PFSK-1 (cell line): ENCODE measurements at regions not wholly inside any gene's neighbourhood (a gene's known extent, or its start where the extent isn't known, plus 50 kb on each side); places are given as distances from the start of the nearest gene placed in this dataset.

Experiments used
- FOXP2 ChIP-seq: optimal IDR thresholded peaks from 2 replicates; pipeline ENCODE3; 2011; ENCODE audit warnings: borderline replicate concordance, control low read depth, inconsistent platforms; ENCODE audit not compliant: insufficient read depth; ENCODE audit errors: extremely low read length, extremely low read depth
- POLR2AphosphoS5 ChIP-seq: IDR thresholded peaks from 2 replicates; pipeline ENCODE4 v1.6.1; 2012; ENCODE audit warnings: low read depth, mild to moderate bottlenecking, control low read depth, low read length, moderate library complexity
- REST ChIP-seq, 2 experiments: IDR thresholded peaks; 2 replicates each; pipeline versions ENCODE4 v1.6.1 to v1.8.0; 2011 to 2012; ENCODE audit warnings: low read depth in 2 of 2, low read length in 2 of 2, control low read depth in 1 of 2, inconsistent platforms in 1 of 2, mild to moderate bottlenecking in 1 of 2, moderate library complexity in 1 of 2; ENCODE audit not compliant: insufficient read depth in 1 of 2
- SIN3A ChIP-seq: IDR thresholded peaks from 2 replicates; pipeline ENCODE4 v1.6.1; 2012; ENCODE audit warnings: mild to moderate bottlenecking, low read length, moderate library complexity, borderline replicate concordance; ENCODE audit not compliant: insufficient read depth
- TAF1 ChIP-seq: IDR thresholded peaks from 2 replicates; pipeline ENCODE4 v1.6.1; 2012; ENCODE audit warnings: low read length, control low read depth, borderline replicate concordance; ENCODE audit not compliant: insufficient read depth

DNA sequence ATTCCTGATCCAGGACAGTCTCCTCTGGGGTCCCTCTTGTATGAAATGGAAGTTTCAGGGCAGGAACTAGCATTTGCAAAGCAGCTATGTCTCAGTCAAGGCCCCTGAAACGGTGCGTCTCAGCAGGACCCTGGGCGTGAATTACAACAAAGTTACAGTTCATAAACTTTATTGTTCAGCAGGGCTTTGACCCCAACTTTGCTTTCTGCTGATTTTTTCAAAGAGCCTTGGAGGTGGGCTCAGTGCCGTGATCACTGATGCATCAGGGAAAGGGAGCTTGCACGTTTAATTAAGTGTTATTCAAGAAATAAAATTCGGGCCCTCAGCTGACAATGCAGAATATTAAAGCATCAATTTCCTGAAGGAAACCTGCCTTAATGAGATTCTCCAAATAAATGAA is 260.1 kb upstream of the C16orf82 start:
- TF ChIP-seq REST (IDR thresholded peaks at IDR 0.05; ENCODE audit: insufficient read depth in 1 of 2, low read depth in 2 of 2, low read length in 2 of 2), result no peak
- no peak for TF ChIP-seq POLR2AphosphoS5
- TF ChIP-seq SIN3A, result no peak

- TF ChIP-seq REST (IDR thresholded peaks at IDR 0.05; ENCODE audit: insufficient read depth in 1 of 2, low read depth in 2 of 2, low read length in 2 of 2), result no peak
- no peak for TF ChIP-seq TAF1
- TF ChIP-seq FOXP2, result no peak
- TF ChIP-seq POLR2AphosphoS5, result no peak
- TF ChIP-seq SIN3A, result no peak
Measured at GRCh38 chr16:26809461-26809860, 257.3 kb upstream of the C16orf82 start.

DNA sequence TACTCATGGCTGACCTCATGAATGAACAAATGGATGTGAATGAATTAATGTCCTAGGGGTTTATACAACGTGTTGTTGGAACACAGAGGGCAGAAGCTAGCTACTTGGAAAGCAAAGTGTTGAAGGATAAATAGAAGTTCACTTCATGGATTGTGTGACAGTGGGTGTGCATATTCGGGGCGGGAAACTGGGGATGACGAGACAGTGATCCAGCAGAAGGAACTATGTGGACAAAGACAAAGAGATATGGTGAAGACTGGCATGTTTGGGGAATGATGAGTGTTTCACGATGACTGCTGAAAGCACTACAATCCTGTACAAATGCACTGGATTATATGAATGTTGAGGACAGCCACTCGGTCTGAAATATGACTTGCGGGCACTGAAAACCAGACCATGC is 250.5 kb upstream of the C16orf82 start:
- no peak for TF ChIP-seq FOXP2
- no peak for TF ChIP-seq SIN3A
- TF ChIP-seq POLR2AphosphoS5, result no peak
- no peak for TF ChIP-seq TAF1
- no peak for TF ChIP-seq REST (IDR thresholded peaks at IDR 0.05; ENCODE audit: insufficient read depth in 1 of 2, low read depth in 2 of 2, low read length in 2 of 2)

DNA sequence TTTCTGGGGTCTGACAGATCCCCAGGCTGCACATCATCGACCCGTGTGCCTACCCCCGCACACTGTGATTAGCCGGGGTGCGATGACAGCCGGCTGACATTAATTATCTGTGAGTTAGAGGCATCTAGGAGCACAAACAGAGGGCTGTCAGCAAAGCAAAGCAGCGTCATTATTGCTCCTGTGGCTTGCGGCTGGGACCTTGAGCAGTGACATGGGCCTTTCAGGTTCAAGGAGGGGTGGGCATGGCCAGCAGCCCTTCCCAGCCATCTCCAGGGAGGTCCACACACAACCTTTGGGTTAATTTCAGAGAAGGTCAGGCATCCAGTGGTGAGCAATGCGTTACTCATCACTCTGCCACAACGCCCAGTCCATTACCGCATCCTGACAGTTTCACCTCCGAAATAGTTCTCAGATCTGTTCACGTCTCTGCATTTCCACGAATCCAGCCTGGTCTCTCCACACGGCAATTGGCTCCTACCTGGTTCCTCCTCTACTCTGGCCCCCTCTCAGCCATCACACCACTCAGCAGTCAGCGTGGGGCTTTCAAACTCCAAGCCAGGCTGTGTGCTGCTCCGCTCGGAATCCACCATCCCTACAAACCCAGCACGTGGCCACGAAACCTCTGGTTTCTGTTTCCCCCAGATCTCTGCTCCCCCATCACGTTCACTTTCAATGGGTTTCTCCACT is 249.7 kb upstream of the C16orf82 start:
- TF ChIP-seq TAF1, result no peak
- no peak for TF ChIP-seq REST (IDR thresholded peaks at IDR 0.05; ENCODE audit: insufficient read depth in 1 of 2, low read depth in 2 of 2, low read length in 2 of 2)
- TF ChIP-seq POLR2AphosphoS5, result no peak
- TF ChIP-seq FOXP2, result no peak
- TF ChIP-seq SIN3A, result no peak

DNA sequence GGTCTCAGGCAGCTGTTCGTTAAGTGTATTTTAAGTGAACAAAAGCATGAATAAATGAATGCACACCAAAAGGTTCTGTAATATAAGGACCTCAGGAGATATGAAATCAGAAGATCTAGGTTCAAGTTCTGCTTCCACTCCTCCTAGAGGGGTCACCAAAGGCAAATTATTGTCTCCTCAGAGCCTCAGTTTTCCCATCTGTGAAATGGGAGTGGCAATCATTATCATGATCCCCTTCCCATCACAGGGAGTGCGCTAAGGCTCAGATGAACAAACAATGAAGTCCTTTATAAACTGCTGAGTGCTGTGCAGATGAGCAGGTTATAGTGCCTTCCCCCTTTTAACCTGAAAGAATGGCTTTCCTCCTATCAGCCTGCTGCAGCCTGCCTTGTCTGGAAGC is 248.3 kb upstream of the C16orf82 start:
- TF ChIP-seq SIN3A (no peak), TAF1 (no peak), FOXP2 (no peak), REST (IDR thresholded peaks at IDR 0.05; ENCODE audit: insufficient read depth in 1 of 2, low read depth in 2 of 2, low read length in 2 of 2) (no peak), POLR2AphosphoS5 (no peak)
